IMR-90 (cell line): ENCODE measurements at regions not wholly inside any gene's neighbourhood (a gene's known extent, or its start where the extent isn't known, plus 50 kb on each side); places are given as distances from the start of the nearest gene placed in this dataset.

Experiments used
- ATAC-seq: fragments of 200-7000 bp; cut with Tn5 transposase; 2 replicates; pipeline ENCODE4 v1.9.1; 2020; ENCODE audit warnings: low read depth, mild to moderate bottlenecking, moderate library complexity
- BruUV-seq: library from RNA; stranded (reverse); fragments of 400-500 nt; replicated peaks from 2 replicates; lab custom pipeline; 2021; lab: Mats Ljungman, UMichigan
- CTCF ChIA-PET: fragments of 300-600 bp; formaldehyde crosslinking; extraction: SDS; loops from one replicate; lab custom pipeline; 2021; ENCODE audit warnings: antibody characterized with exemption; lab: Yijun Ruan, JAX
- POLR2A ChIA-PET: fragments of 300-600 bp; sonication (Branson Sonifier 250); formaldehyde crosslinking; loops from one replicate; lab custom pipeline; 2022; ENCODE audit warnings: antibody characterized with exemption; ENCODE audit not compliant: unreplicated experiment; lab: Charles Lee
- DNase-seq: peaks from one replicate; pipeline ENCODE4 v3.0.0; 2013
- H2AFZ ChIP-seq: replicated peaks from 2 replicates; pipeline ENCODE3; 2013; ENCODE audit warnings: low read length, mild to moderate bottlenecking; ENCODE audit not compliant: poor library complexity
- H2AK5ac ChIP-seq: 2 replicates; pipeline ENCODE4 v1.6.1; 2013; ENCODE audit warnings: low read depth, low read length, inconsistent platforms
- H2AK9ac ChIP-seq: replicated peaks from 2 replicates; pipeline ENCODE3; 2013; ENCODE audit warnings: mild to moderate bottlenecking, low read depth, low read length, moderate library complexity; ENCODE audit not compliant: poor library complexity
- H2BK120ac ChIP-seq: 2 replicates; pipeline ENCODE4 v1.6.1; 2013; ENCODE audit warnings: low read depth, low read length, inconsistent platforms
- H2BK15ac ChIP-seq: 3 replicates; pipeline ENCODE4 v1.6.1; 2013; ENCODE audit warnings: low read depth, low read length, inconsistent platforms
- H2BK20ac ChIP-seq: 2 replicates; pipeline ENCODE4 v1.6.1; 2013; ENCODE audit warnings: low read depth, mild to moderate bottlenecking, inconsistent platforms, low read length, moderate library complexity
- H2BK5ac ChIP-seq: 2 replicates; pipeline ENCODE4 v1.6.1; 2013; ENCODE audit warnings: mild to moderate bottlenecking, low read depth, low read length, inconsistent platforms; ENCODE audit not compliant: poor library complexity, severe bottlenecking
- H3K14ac ChIP-seq: replicated peaks from 2 replicates; pipeline ENCODE4 v1.6.1; 2013; ENCODE audit warnings: low read depth, low read length, inconsistent platforms
- H3K18ac ChIP-seq: 2 replicates; pipeline ENCODE4 v1.6.1; 2013; ENCODE audit warnings: low read depth, low read length, control low read depth
- H3K23ac ChIP-seq: 2 replicates; pipeline ENCODE4 v1.6.1; 2013; ENCODE audit warnings: low read depth, low read length, inconsistent platforms
- H3K27ac ChIP-seq: 2 replicates; pipeline ENCODE4 v1.5.1; 2013; ENCODE audit warnings: mild to moderate bottlenecking, control low read depth, low read length; ENCODE audit not compliant: insufficient read depth
- H3K27me3 ChIP-seq: 2 replicates; pipeline ENCODE4 v1.6.1; 2013; ENCODE audit warnings: low read length; ENCODE audit not compliant: control insufficient read depth, insufficient read depth
- H3K36me3 ChIP-seq: 2 replicates; pipeline ENCODE4 v1.6.1; 2013; ENCODE audit warnings: low read length, mixed read lengths; ENCODE audit not compliant: control insufficient read depth, insufficient read depth
- H3K4ac ChIP-seq: 2 replicates; pipeline ENCODE4 v1.6.1; 2013; ENCODE audit warnings: low read depth, low read length, inconsistent platforms
- H3K4me1 ChIP-seq: 2 replicates; pipeline ENCODE4 v1.6.1; 2013; ENCODE audit warnings: low read length, mixed read lengths; ENCODE audit not compliant: control insufficient read depth, insufficient read depth
- H3K4me2 ChIP-seq: 2 replicates; pipeline ENCODE4 v1.6.1; 2013; ENCODE audit warnings: low read depth, mild to moderate bottlenecking, control low read depth, low read length, moderate library complexity
- H3K4me3 ChIP-seq: 2 replicates; pipeline ENCODE4 v1.5.1; 2013; ENCODE audit warnings: low read depth, mild to moderate bottlenecking, control low read depth, low read length, moderate library complexity; ENCODE audit not compliant: insufficient read depth
- H3K56ac ChIP-seq: 2 replicates; pipeline ENCODE4 v1.6.1; 2013; ENCODE audit warnings: low read length, inconsistent platforms; ENCODE audit not compliant: insufficient read depth; ENCODE audit errors: extremely low read depth
- H3K79me1 ChIP-seq, 2 experiments: 2 replicates each; pipeline ENCODE4 v1.6.1; 2013; ENCODE audit warnings: low read length in 2 of 2, inconsistent platforms in 1 of 2, low read depth in 1 of 2
- H3K9ac ChIP-seq: 2 replicates; pipeline ENCODE4 v1.6.1; 2013; ENCODE audit warnings: low read depth, low read length, control low read depth
- H3K9me1 ChIP-seq: 2 replicates; pipeline ENCODE4 v1.6.1; 2013; ENCODE audit warnings: low read length, inconsistent platforms; ENCODE audit not compliant: insufficient read depth
- H3K9me3 ChIP-seq: 2 replicates; pipeline ENCODE4 v1.6.1; 2013; ENCODE audit warnings: low read length; ENCODE audit not compliant: control insufficient read depth, insufficient read depth
- H4K20me1 ChIP-seq: 2 replicates; pipeline ENCODE4 v1.6.1; 2013; ENCODE audit warnings: low read length, inconsistent platforms; ENCODE audit not compliant: insufficient read depth
- H4K5ac ChIP-seq: 2 replicates; pipeline ENCODE4 v1.6.1; 2013; ENCODE audit warnings: mild to moderate bottlenecking, low read depth, low read length, control low read depth
- H4K8ac ChIP-seq, 2 experiments: 2 replicates each; pipeline ENCODE4 v1.6.1; 2013; ENCODE audit warnings: low read depth in 2 of 2, low read length in 2 of 2, control low read depth in 1 of 2, inconsistent platforms in 1 of 2
- H4K91ac ChIP-seq: 2 replicates; pipeline ENCODE4 v1.6.1; 2013; ENCODE audit warnings: low read depth, low read length, inconsistent platforms; ENCODE audit not compliant: insufficient read depth
- BHLHE40 ChIP-seq: fragments of 150-350 bp; IDR thresholded peaks from 2 replicates; pipeline ENCODE4 v1.6.1; 2016; ENCODE audit warnings: mild to moderate bottlenecking, low read depth, low read length
- CEBPB ChIP-seq: IDR thresholded peaks from 2 replicates; pipeline ENCODE4 v1.6.1; 2012; ENCODE audit warnings: low read depth, low read length, improper control_type of control experiment
- CHD1 ChIP-seq: IDR thresholded peaks from 2 replicates; pipeline ENCODE4 v1.6.1; 2012; ENCODE audit warnings: low read depth, low read length, improper control_type of control experiment
- CTCF ChIP-seq: conservative IDR thresholded peaks from 2 replicates; pipeline ENCODE4 v1.5.1; 2012; ENCODE audit warnings: mild to moderate bottlenecking, low read depth, low read length, improper control_type of control experiment
- ELK1 ChIP-seq: fragments of 150-350 bp; IDR thresholded peaks from 2 replicates; pipeline ENCODE4 v1.6.1; 2016; ENCODE audit warnings: low read depth, mild to moderate bottlenecking, low read length, moderate library complexity, borderline replicate concordance
- FOS ChIP-seq: fragments of 150-350 bp; IDR thresholded peaks from 2 replicates; pipeline ENCODE4 v1.6.1; 2016; ENCODE audit warnings: low read depth, low read length
- MAFK ChIP-seq: IDR thresholded peaks from 2 replicates; pipeline ENCODE4 v1.6.1; 2012; ENCODE audit warnings: low read depth, low read length, improper control_type of control experiment
- MAZ ChIP-seq: IDR thresholded peaks from 2 replicates; pipeline ENCODE4 v1.6.1; 2012; ENCODE audit warnings: low read depth, mild to moderate bottlenecking, low read length, improper control_type of control experiment, moderate library complexity, borderline replicate concordance
- MXI1 ChIP-seq: IDR thresholded peaks from 2 replicates; pipeline ENCODE4 v1.6.1; 2012; ENCODE audit warnings: low read depth, mild to moderate bottlenecking, low read length, moderate library complexity, borderline replicate concordance
- NFE2L2 ChIP-seq: fragments of 150-350 bp; IDR thresholded peaks from 2 replicates; pipeline ENCODE4 v1.6.1; 2016; ENCODE audit warnings: low read depth, mild to moderate bottlenecking, low read length
- POLR2A ChIP-seq: IDR thresholded peaks from 2 replicates; pipeline ENCODE4 v1.6.1; 2012; ENCODE audit warnings: mild to moderate bottlenecking, low read depth, low read length
- RAD21 ChIP-seq: IDR thresholded peaks from 2 replicates; pipeline ENCODE4 v1.6.1; 2012; ENCODE audit warnings: low read length, improper control_type of control experiment
- RCOR1 ChIP-seq: IDR thresholded peaks from 2 replicates; pipeline ENCODE4 v1.6.1; 2012; ENCODE audit warnings: mild to moderate bottlenecking, low read length, improper control_type of control experiment; ENCODE audit not compliant: insufficient replicate concordance
- RFX5 ChIP-seq: IDR thresholded peaks from 2 replicates; pipeline ENCODE4 v1.8.0; 2012; ENCODE audit warnings: low read depth, mild to moderate bottlenecking, low read length, moderate library complexity
- SMC3 ChIP-seq: fragments of 150-350 bp; IDR thresholded peaks from 2 replicates; pipeline ENCODE4 v1.6.1; 2016; ENCODE audit warnings: low read depth, mild to moderate bottlenecking, antibody characterized with exemption, low read length, moderate library complexity
- USF2 ChIP-seq: fragments of 150-350 bp; IDR thresholded peaks from 2 replicates; pipeline ENCODE4 v1.6.1; 2017; ENCODE audit warnings: mild to moderate bottlenecking, antibody characterized with exemption, low read length, low read depth
- WGBS, 2 experiments: methylation state at CpG; one replicate each; pipeline versions ENCODE4 v1.1.5 to v1.1.7; 2013; ENCODE audit warnings: missing lambda C conversion rate in 2 of 2; ENCODE audit not compliant: insufficient read length in 1 of 2; ENCODE audit errors: extremely low coverage in 2 of 2; 5-methylcytosine and 5-hydroxymethylcytosine counted together
- dilution Hi-C: fragments of 300-500 bp; cut with HindIII; formaldehyde crosslinking; loops from one replicate; pipeline ENCODE4 v1.14.3; 2018; ENCODE audit warnings: low sequenced_read_pairs; ENCODE audit not compliant: unreplicated experiment
- in situ Hi-C: fragments of 300-500 bp; cut with MboI; formaldehyde crosslinking; loops from 3 replicates; pipeline ENCODE4 v1.14.3; 2019; ENCODE audit warnings: low sequenced_read_pairs, inconsistent platforms, mixed read lengths
- intact Hi-C: fragments of 100-400 bp; cut with micrococcal nuclease; formaldehyde crosslinking; loops from 2 replicates; pipeline ENCODE4 v1.10.0; 2022

- intact Hi-C loops = no loop called here
Measured at GRCh38 chr13:61086087-61086486, 329.6 kb downstream of the PCDH20 start.

More at GRCh38 chr13:61086087-61086486, 329.6 kb downstream of the PCDH20 start:
- no peak overlapping the region for H2BK5ac ChIP-seq
- no peaks in the 10 kb centered on the region for H3K79me1 ChIP-seq
- H2BK20ac ChIP-seq = no peak overlapping the region
- no peaks in the 10 kb centered on the region for H3K36me3 ChIP-seq
- ATAC-seq = no peak
- no peak for DNase-seq
- no peak overlapping the region for H3K4me3 ChIP-seq
- no peak overlapping the region for H3K14ac ChIP-seq
- BruUV-seq = no TSS peak
- no peaks in the 10 kb centered on the region for H3K27me3 ChIP-seq
- no peak overlapping the region for H3K4me2 ChIP-seq
- ChIA-PET POLR2A (no interaction called here), CTCF (no interaction called here)
- H2BK120ac ChIP-seq = no peak overlapping the region
- no peak overlapping the region for H3K9ac ChIP-seq
- H2AK5ac ChIP-seq = no peak overlapping the region
- TF ChIP-seq FOS (no peak), CHD1 (no peak), SMC3 (no peak), RCOR1 (no peak), MXI1 (no peak), ELK1 (no peak), CTCF (no peak), BHLHE40 (no peak), MAFK (no peak), MAZ (no peak), USF2 (no peak), POLR2A (no peak), NFE2L2 (no peak), RFX5 (no peak), RAD21 (no peak), CEBPB (no peak)
- H3K9me1 ChIP-seq = no peaks in the 10 kb centered on the region
- no peak overlapping the region for H4K91ac ChIP-seq
- no peaks in the 10 kb centered on the region for H4K20me1 ChIP-seq
- no peak overlapping the region for H2BK15ac ChIP-seq
- no peak overlapping the region for H4K8ac ChIP-seq
- no peak overlapping the region for H2AK9ac ChIP-seq
- in situ Hi-C loops (no loop called here), dilution Hi-C loops (no loop called here)
- H3K27ac ChIP-seq = no peak overlapping the region
- H3K4ac ChIP-seq = no peak overlapping the region
- WGBS, 2 experiments = no CpG with 5 or more reads among the region's 1 CpG
- H3K9me3 ChIP-seq = peaks cover 4% of the 10 kb centered on the region; the same call in 1 of the 2 replicates
- no peak overlapping the region for H3K18ac ChIP-seq
- no peak overlapping the region for H2AFZ ChIP-seq
- no peak overlapping the region for H3K23ac ChIP-seq
- H4K5ac ChIP-seq = no peak overlapping the region
- no peak overlapping the region for H3K56ac ChIP-seq
- H3K4me1 ChIP-seq = no peaks in the 10 kb centered on the region
